CD14-positive monocyte (primary cell): ENCODE measurements at regions not wholly inside any gene's neighbourhood (a gene's known extent, or its start where the extent isn't known, plus 50 kb on each side); places are given as distances from the start of the nearest gene placed in this dataset.

Experiments
- DNase-seq, 3 donors: peaks; one replicate each; pipeline ENCODE4 v3.0.0-alpha.2; 2011 to 2022
- H2AFZ ChIP-seq: 2 replicates; pipeline ENCODE4 v1.6.0; 2012; ENCODE audit warnings: mild to moderate bottlenecking, low read depth, low read length, inconsistent platforms; ENCODE audit not compliant: insufficient read depth, poor library complexity, severe bottlenecking
- H3K27ac ChIP-seq, 2 donors: 1 replicate in 1 of 2; 2 replicates in 1 of 2; pipeline ENCODE4 v1.5.1; 2012 to 2013; ENCODE audit warnings: low read length in 2 of 2, control low read depth in 1 of 2, inconsistent platforms in 1 of 2, low read depth in 1 of 2, mild to moderate bottlenecking in 1 of 2
- H3K27me3 ChIP-seq, 2 donors: one replicate each; pipeline versions ENCODE4 v1.6.0 to v1.6.1; 2011 to 2013; ENCODE audit warnings: low read length in 2 of 2; ENCODE audit not compliant: control insufficient read depth in 2 of 2, insufficient read depth in 2 of 2
- H3K36me3 ChIP-seq, 2 donors: replicated peaks in 1 of 2; 1 replicate in 1 of 2; 2 replicates in 1 of 2; pipeline versions ENCODE4 v1.5.1 to v1.6.1; 2012 to 2013; ENCODE audit warnings: low read length in 2 of 2, control low read depth in 1 of 2, inconsistent platforms in 1 of 2, mild to moderate bottlenecking in 1 of 2; ENCODE audit not compliant: insufficient read depth in 2 of 2, control insufficient read depth in 1 of 2
- H3K4me1 ChIP-seq, 2 donors: 1 replicate in 1 of 2; 2 replicates in 1 of 2; pipeline versions ENCODE4 v1.5.1 to v1.6.1; 2012 to 2013; ENCODE audit warnings: low read length in 2 of 2, control low read depth in 1 of 2, inconsistent platforms in 1 of 2, mild to moderate bottlenecking in 1 of 2, moderate library complexity in 1 of 2; ENCODE audit not compliant: insufficient read depth in 2 of 2, control insufficient read depth in 1 of 2
- H3K4me2 ChIP-seq: replicated peaks from 2 replicates; pipeline ENCODE3; 2012; ENCODE audit warnings: low read length, moderate library complexity, mild to moderate bottlenecking; ENCODE audit not compliant: poor library complexity, severe bottlenecking; ENCODE audit errors: extremely low read depth
- H3K4me3 ChIP-seq, 3 experiments: fragments of 200-600 bp in 1 of 3; sonication (generic) in 1 of 3; replicated peaks in 1 of 3; 1 replicate in 2 of 3; 2 replicates in 1 of 3; pipeline ENCODE4 v1.5.1; 2011 to 2013; ENCODE audit warnings: low read length in 3 of 3, mild to moderate bottlenecking in 3 of 3, control low read depth in 2 of 3, low read depth in 2 of 3, inconsistent platforms in 1 of 3, moderate library complexity in 1 of 3
- H3K79me2 ChIP-seq: 2 replicates; pipeline ENCODE4 v1.6.0; 2012; ENCODE audit warnings: mild to moderate bottlenecking, control low read depth, inconsistent platforms, low read length, moderate library complexity; ENCODE audit not compliant: insufficient read depth
- H3K9ac ChIP-seq: 2 replicates; pipeline ENCODE4 v1.6.0; 2017; ENCODE audit warnings: low read length, mild to moderate bottlenecking; ENCODE audit not compliant: insufficient read depth, poor library complexity, severe bottlenecking
- H3K9me3 ChIP-seq, 2 donors: replicated peaks in 1 of 2; 1 replicate in 1 of 2; 2 replicates in 1 of 2; pipeline versions ENCODE4 v1.5.1 to v1.6.1; 2012 to 2013; ENCODE audit warnings: low read length in 2 of 2, control low read depth in 1 of 2; ENCODE audit not compliant: control insufficient read depth in 1 of 2, insufficient read depth in 1 of 2
- H4K20me1 ChIP-seq: 2 replicates; pipeline ENCODE4 v1.6.0; 2012; ENCODE audit warnings: mild to moderate bottlenecking, low read length, control low read depth, moderate library complexity; ENCODE audit not compliant: insufficient read depth
- H3K27ac Mint-ChIP-seq, 7 donors: one replicate each; pipeline ENCODE4 v1.8.0; 2020; ENCODE audit warnings: mild to moderate bottlenecking in 7 of 7, mixed read lengths in 7 of 7, moderate library complexity in 6 of 7, inconsistent platforms in 2 of 7
- H3K27me3 Mint-ChIP-seq, 3 donors: one replicate each; pipeline ENCODE4 v1.8.0; 2021 to 2022; ENCODE audit warnings: low read depth in 3 of 3, mild to moderate bottlenecking in 3 of 3, mixed read lengths in 3 of 3, moderate library complexity in 3 of 3, inconsistent platforms in 1 of 3
- H3K36me3 Mint-ChIP-seq, 2 donors: one replicate each; pipeline ENCODE4 v1.8.0; 2020; ENCODE audit warnings: mixed read lengths in 2 of 2, inconsistent platforms in 1 of 2, mild to moderate bottlenecking in 1 of 2
- H3K4me1 Mint-ChIP-seq: one replicate; pipeline ENCODE4 v1.8.0; 2020; ENCODE audit warnings: mild to moderate bottlenecking, mixed read lengths
- H3K4me3 Mint-ChIP-seq, 2 donors: one replicate each; pipeline ENCODE4 v1.8.0; 2020; ENCODE audit warnings: mild to moderate bottlenecking in 2 of 2, mixed read lengths in 2 of 2, moderate library complexity in 1 of 2
- H3K9me3 Mint-ChIP-seq, 7 donors: one replicate each; pipeline ENCODE4 v1.8.0; 2020 to 2022; ENCODE audit warnings: mixed read lengths in 7 of 7, mild to moderate bottlenecking in 6 of 7, moderate library complexity in 6 of 7, inconsistent platforms in 2 of 7
- WGBS: methylation state at CpG from one replicate; pipeline ENCODE4 v1.1.5; 2013; ENCODE audit warnings: missing lambda C conversion rate; ENCODE audit not compliant: insufficient coverage; 5-methylcytosine and 5-hydroxymethylcytosine counted together
- intact Hi-C, 2 donors: fragments of 100-400 bp; cut with micrococcal nuclease; formaldehyde crosslinking; loops; one replicate each; pipeline versions ENCODE4 v1.15.0 to v1.15.1; 2023
- TF ChIP-seq, protein P1 (sequence below): fragments of 200-600 bp; IDR thresholded peaks from one replicate; pipeline ENCODE4 v1.8.0; 2022; ENCODE audit warnings: antibody characterized with exemption, mild to moderate bottlenecking

DNA sequence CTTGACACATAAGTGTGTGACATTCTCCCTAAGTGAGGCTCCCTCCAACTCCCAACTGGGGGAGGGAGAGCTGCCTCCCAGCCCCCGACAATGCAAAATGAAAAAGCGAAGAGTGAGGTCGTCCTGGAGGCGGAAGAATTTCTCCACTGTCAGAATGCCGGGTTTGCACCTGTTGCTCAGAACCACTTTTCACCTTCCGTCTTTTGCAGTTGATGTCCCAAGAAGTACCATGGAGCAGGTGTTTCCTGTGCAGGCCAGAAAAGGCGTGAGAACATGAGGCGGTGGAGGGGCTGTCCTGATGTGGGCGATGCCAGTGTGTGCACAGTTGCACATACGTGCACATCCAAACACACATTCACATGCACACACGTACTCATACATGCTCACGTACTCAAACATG lies 158.6 kb upstream of the AJAP1 start:
- Mint-ChIP-seq H3K9me3 (peaks cover 0 to 9% (median 2%) of the 10 kb centered on the region in 7 donors), H3K27ac (no peak overlapping the region), H3K27me3 (peaks cover 0 to 4% (median 2%) of the 10 kb centered on the region in 3 donors), H3K36me3 (no peaks in the 10 kb centered on the region), H3K4me3 (no peak overlapping the region), H3K4me1 (no peaks in the 10 kb centered on the region)
- Histone ChIP-seq H4K20me1 (no peaks in the 10 kb centered on the region), H3K4me3 (no peak overlapping the region), H3K79me2 (no peaks in the 10 kb centered on the region), H2AFZ (no peak overlapping the region), H3K27me3 (no peaks in the 10 kb centered on the region), H3K4me2 (no peak overlapping the region), H3K36me3 (no peaks in the 10 kb centered on the region), H3K27ac (no peak overlapping the region), H3K9me3 (no peaks in the 10 kb centered on the region), H3K9ac (no peak overlapping the region), H3K4me1 (no peaks in the 10 kb centered on the region)
- DNase-seq = no peak
- intact Hi-C loops = no loop called here
- TF ChIP-seq, protein P1, sequence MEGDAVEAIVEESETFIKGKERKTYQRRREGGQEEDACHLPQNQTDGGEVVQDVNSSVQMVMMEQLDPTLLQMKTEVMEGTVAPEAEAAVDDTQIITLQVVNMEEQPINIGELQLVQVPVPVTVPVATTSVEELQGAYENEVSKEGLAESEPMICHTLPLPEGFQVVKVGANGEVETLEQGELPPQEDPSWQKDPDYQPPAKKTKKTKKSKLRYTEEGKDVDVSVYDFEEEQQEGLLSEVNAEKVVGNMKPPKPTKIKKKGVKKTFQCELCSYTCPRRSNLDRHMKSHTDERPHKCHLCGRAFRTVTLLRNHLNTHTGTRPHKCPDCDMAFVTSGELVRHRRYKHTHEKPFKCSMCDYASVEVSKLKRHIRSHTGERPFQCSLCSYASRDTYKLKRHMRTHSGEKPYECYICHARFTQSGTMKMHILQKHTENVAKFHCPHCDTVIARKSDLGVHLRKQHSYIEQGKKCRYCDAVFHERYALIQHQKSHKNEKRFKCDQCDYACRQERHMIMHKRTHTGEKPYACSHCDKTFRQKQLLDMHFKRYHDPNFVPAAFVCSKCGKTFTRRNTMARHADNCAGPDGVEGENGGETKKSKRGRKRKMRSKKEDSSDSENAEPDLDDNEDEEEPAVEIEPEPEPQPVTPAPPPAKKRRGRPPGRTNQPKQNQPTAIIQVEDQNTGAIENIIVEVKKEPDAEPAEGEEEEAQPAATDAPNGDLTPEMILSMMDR = no peak
- WGBS = 70% methylated on average over 12 of the region's 12 CpGs

DNA sequence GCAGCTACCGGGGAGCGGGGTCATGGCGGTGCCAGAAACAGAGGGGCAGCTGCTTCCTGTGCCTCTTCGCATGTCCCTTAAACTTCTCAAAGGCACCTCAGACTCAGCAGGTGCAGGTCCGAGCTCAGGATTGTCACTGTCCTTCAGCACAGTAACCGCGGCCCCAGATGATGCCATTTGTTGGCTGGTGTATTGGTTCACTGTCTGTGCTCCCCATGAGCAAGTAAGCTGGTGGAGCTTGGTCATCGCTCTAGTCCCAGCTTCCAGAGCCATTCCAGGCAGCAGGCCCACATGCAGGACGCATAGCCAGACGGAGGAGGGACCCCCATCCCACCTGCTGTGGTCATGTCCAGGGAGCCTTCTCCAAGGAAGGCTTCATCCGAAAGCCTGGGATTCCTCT lies 154.0 kb upstream of the AJAP1 start:
- Histone ChIP-seq H3K36me3 (no peaks in the 10 kb centered on the region), H3K4me3 (no peak overlapping the region), H3K9me3 (no peaks in the 10 kb centered on the region), H3K27me3 (no peaks in the 10 kb centered on the region), H3K9ac (no peak overlapping the region), H3K4me1 (no peaks in the 10 kb centered on the region), H3K4me2 (no peak overlapping the region), H2AFZ (no peak overlapping the region), H4K20me1 (no peaks in the 10 kb centered on the region), H3K27ac (no peak overlapping the region), H3K79me2 (no peaks in the 10 kb centered on the region)
- H3K27me3 Mint-ChIP-seq = no peaks in the 10 kb centered on the region
- H3K36me3 Mint-ChIP-seq = no peaks in the 10 kb centered on the region
- TF ChIP-seq, protein P1 = no peak
- H3K9me3 Mint-ChIP-seq = peaks cover 0 to 12% (median 3%) of the 10 kb centered on the region in 7 donors
- no peaks in the 10 kb centered on the region for H3K4me1 Mint-ChIP-seq
- no peak overlapping the region for H3K4me3 Mint-ChIP-seq
- intact Hi-C loops = no loop called here
- no peak for DNase-seq
- WGBS = 88% methylated on average over 11 of the region's 11 CpGs
- no peak overlapping the region for H3K27ac Mint-ChIP-seq
